Amygdala (tissue), 56 donors: ENCODE measurements at regions not wholly inside any gene's neighbourhood (a gene's known extent, or its start where the extent isn't known, plus 50 kb on each side); places are given as distances from the start of the nearest gene placed in this dataset.
"Not testable (repeated sequence)": the region's sequence is repeated elsewhere in the genome, so short reads cannot be mapped to it uniquely, and the experiment has no call there.

Experiments
- DNase-seq, 56 donors: peaks; one replicate each; lab custom pipeline; 2025; lab: John Stamatoyannopoulos, UW

- DNase-seq, result no peak
These were observed 514.8 kb upstream of the IMPG1 start for GRCh38 chr6:76587271-76587670.

GRCh38 chr6:76584121-76584520 lies 511.7 kb upstream of the IMPG1 start:
- DNase-seq, result no peak

- no peak for DNase-seq
These were observed 506.3 kb upstream of the IMPG1 start for GRCh38 chr6:76578746-76579145.

- DNase-seq, result no peak
These were observed 502.3 kb upstream of the IMPG1 start for GRCh38 chr6:76574746-76575145.

GRCh38 chr6:76565932-76566331 lies 493.5 kb upstream of the IMPG1 start:
- no peak for DNase-seq

- DNase-seq, result not testable (repeated sequence)
These were observed 489.9 kb upstream of the IMPG1 start for GRCh38 chr6:76562371-76562770.

GRCh38 chr6:76560851-76561755 lies 488.6 kb upstream of the IMPG1 start:
- DNase-seq, result not testable (repeated sequence)

- DNase-seq, result no peak
These were observed 480.8 kb upstream of the IMPG1 start for GRCh38 chr6:76553256-76553655.

GRCh38 chr6:76552268-76552667 lies 479.8 kb upstream of the IMPG1 start:
- no peak for DNase-seq

- no peak for DNase-seq
These were observed 461.2 kb upstream of the IMPG1 start for GRCh38 chr6:76533661-76534060.

GRCh38 chr6:76532647-76533046 lies 460.2 kb upstream of the IMPG1 start:
- DNase-seq, result no peak

GRCh38 chr6:76518443-76518842 lies 446.0 kb upstream of the IMPG1 start:
- no peak for DNase-seq

- no peak for DNase-seq
These were observed 444.5 kb upstream of the IMPG1 start for GRCh38 chr6:76516924-76517323.

- no peak for DNase-seq
These were observed 438.0 kb upstream of the IMPG1 start for GRCh38 chr6:76510489-76510888.

- DNase-seq, result no peak
These were observed 436.9 kb upstream of the IMPG1 start for GRCh38 chr6:76509397-76509796.

- DNase-seq, result no peak
These were observed 434.3 kb upstream of the IMPG1 start for GRCh38 chr6:76506808-76507207.

- DNase-seq, result no peak
These were observed 423.4 kb upstream of the IMPG1 start for GRCh38 chr6:76495909-76496308.

- DNase-seq, result not testable (repeated sequence)
These were observed 418.9 kb upstream of the IMPG1 start for GRCh38 chr6:76491376-76491775.

GRCh38 chr6:76490456-76490855 lies 418.0 kb upstream of the IMPG1 start:
- DNase-seq, result no peak

GRCh38 chr6:76481101-76481500 lies 408.6 kb upstream of the IMPG1 start:
- no peak for DNase-seq

GRCh38 chr6:76472858-76473257 lies 400.4 kb upstream of the IMPG1 start:
- no peak for DNase-seq

GRCh38 chr6:76466286-76466685 lies 393.8 kb upstream of the IMPG1 start:
- DNase-seq, result no peak

- no peak for DNase-seq
These were observed 392.9 kb upstream of the IMPG1 start for GRCh38 chr6:76465410-76465809.
